Activated T-cell treated with anti-CD3 and anti-CD28 coated beads, Interleukin-2, amount 50 U/mL, for 72 hours (primary cell): ENCODE measurements at regions not wholly inside any gene's neighbourhood (a gene's known extent, or its start where the extent isn't known, plus 50 kb on each side); places are given as distances from the start of the nearest gene placed in this dataset.
"Not testable (repeated sequence)": the region's sequence is repeated elsewhere in the genome, so short reads cannot be mapped to it uniquely, and the experiment has no call there.

Source experiments
- ATAC-seq, 2 donors: fragments of 150-1000 bp; cut with Tn5 transposase; replicated peaks in 1 of 2; 2 replicates each; pipeline ENCODE4 v1.10.0; 2021; ENCODE audit warnings: moderate library complexity in 2 of 2, mild to moderate bottlenecking in 1 of 2
- DNase-seq, 2 donors: peaks; one replicate each; pipeline ENCODE4 v3.0.0; 2021 to 2022; ENCODE audit warnings: mixed read lengths in 1 of 2
- H3K27ac Mint-ChIP-seq: one replicate; pipeline ENCODE4 v1.8.0; 2022; ENCODE audit warnings: mild to moderate bottlenecking, moderate library complexity, mixed read lengths
- H3K27me3 Mint-ChIP-seq: one replicate; pipeline ENCODE4 v1.8.0; 2022; ENCODE audit warnings: low read depth, mixed read lengths
- H3K36me3 Mint-ChIP-seq, 2 donors: one replicate each; pipeline ENCODE4 v1.8.0; 2022; ENCODE audit warnings: mixed read lengths in 2 of 2, mild to moderate bottlenecking in 1 of 2; ENCODE audit not compliant: insufficient read depth in 2 of 2
- H3K4me1 Mint-ChIP-seq: one replicate; pipeline ENCODE4 v1.8.0; 2022; ENCODE audit warnings: low read depth, mixed read lengths
- H3K4me3 Mint-ChIP-seq, 2 donors: one replicate each; pipeline ENCODE4 v1.8.0; 2022; ENCODE audit warnings: mild to moderate bottlenecking in 2 of 2, mixed read lengths in 2 of 2, moderate library complexity in 2 of 2
- H3K9me3 Mint-ChIP-seq, 2 donors: one replicate each; pipeline ENCODE4 v1.8.0; 2022; ENCODE audit warnings: mixed read lengths in 2 of 2

DNA sequence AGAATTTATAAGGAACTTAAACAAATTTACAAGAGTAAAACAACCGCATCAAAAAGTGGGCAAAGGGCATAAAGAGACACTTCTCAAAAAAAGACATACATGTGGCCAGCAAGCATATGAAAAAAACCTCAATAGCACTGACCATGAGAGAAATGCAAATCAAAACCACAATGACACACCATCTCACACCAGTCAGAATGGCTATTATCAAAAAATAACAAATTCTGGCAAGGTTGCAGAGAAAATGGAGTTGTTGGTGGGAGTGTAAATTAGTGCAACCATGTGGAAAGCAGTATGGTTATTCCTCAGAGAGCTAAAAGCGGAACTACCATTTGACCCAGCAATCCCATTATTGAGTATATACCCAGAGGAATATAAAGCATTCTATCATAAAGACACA, 866.8 kb upstream of the TENM4 start:
- Mint-ChIP-seq H3K9me3 (peaks cover 11 to 12% of the 10 kb centered on the region in 2 donors), H3K27me3 (no peaks in the 10 kb centered on the region), H3K4me3 (no peak overlapping the region), H3K27ac (no peak overlapping the region), H3K36me3 (no peaks in the 10 kb centered on the region), H3K4me1 (no peaks in the 10 kb centered on the region)
- ATAC-seq: no peak
- DNase-seq: no peak

DNA sequence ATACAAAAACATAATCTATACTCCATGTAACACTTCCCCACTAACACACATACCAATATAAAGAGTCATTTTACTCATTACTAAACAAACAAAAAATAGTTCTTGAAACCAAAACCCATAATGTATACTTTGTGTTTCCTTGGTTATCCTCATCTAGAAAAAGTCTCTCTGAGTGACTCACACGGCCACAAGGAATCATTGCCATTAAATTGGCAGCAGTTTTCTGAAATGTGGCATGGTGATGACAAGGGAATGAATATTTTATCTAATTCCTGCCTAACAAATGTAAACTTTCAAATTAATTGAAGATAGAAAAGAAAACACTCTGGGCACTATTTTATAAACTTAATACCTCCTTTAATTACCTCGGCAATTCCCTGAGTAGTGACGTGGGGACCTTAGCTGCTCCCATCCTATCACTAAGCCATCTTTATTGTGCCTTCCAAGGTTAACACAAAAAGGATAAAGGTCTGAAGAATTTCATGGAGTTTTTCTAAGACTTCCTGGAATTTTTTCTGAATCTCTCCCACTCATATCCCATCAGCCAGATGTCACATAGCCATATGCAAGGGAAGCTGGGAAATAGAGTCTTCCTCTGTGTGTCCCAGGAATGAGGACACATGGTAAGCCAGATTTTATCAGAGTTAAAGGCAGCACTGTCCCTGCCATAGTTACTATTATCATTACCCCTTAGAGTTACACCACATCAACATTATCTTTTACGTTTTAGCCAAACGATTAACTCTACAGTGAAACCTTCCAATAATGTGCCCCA, 857.2 kb upstream of the TENM4 start:
- Mint-ChIP-seq H3K4me3 (no peak overlapping the region), H3K27ac (no peak overlapping the region), H3K9me3 (peaks cover 4 to 7% of the 10 kb centered on the region in 2 donors), H3K36me3 (no peaks in the 10 kb centered on the region), H3K4me1 (no peaks in the 10 kb centered on the region), H3K27me3 (no peaks in the 10 kb centered on the region)
- ATAC-seq (no peak), DNase-seq (no peak)

GRCh38 chr11:80293293-80293692, 852.5 kb upstream of the TENM4 start:
- no peaks in the 10 kb centered on the region for H3K36me3 Mint-ChIP-seq
- H3K27me3 Mint-ChIP-seq: no peaks in the 10 kb centered on the region
- H3K4me1 Mint-ChIP-seq: no peaks in the 10 kb centered on the region
- ATAC-seq (no peak), DNase-seq (no peak)
- H3K27ac Mint-ChIP-seq: no peak overlapping the region
- peaks cover 4 to 7% of the 10 kb centered on the region in 2 donors for H3K9me3 Mint-ChIP-seq
- H3K4me3 Mint-ChIP-seq: no peak overlapping the region

DNA sequence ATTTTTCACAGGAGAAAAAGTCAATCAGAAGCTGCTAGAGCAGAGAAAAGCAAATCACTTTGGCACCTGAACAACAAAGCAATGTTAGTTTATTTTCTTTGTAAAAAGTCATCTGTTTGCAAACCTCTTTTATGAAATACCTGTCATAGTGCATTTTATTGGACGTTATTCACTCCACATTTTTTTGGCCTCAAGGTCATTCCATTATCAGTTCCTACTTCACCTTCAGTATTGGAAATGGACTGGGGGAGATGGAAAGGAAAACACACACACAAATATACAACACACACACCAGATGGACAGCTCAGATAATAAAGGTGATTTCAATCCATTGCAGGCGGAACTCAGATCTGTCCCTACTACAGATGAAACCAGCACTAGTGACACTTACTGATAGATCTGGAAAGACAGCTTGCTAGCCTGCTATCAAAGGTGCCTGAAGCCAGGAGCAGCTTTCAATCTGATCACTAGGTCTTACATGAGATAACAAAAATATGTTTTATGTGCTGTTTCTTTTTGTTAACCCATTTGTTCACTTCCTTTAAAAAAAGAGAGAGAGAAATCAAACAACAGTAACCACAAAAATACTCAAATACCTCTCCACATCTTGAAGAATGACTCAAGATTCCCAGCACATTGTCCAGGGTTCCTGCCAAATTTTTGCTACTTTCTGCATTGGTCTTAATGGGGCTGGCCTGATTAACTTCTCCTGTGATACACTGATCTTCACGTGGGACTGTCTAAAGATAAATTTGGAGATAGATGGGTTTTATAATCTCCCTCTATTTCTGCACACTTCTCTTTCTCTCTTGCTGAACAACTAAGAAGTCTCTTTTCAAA, 844.3 kb upstream of the TENM4 start:
- no peak for ATAC-seq
- Mint-ChIP-seq H3K9me3 (peaks cover 10 to 12% of the 10 kb centered on the region in 2 donors), H3K36me3 (no peaks in the 10 kb centered on the region), H3K27ac (no peak overlapping the region), H3K4me1 (no peaks in the 10 kb centered on the region), H3K27me3 (no peaks in the 10 kb centered on the region), H3K4me3 (no peak overlapping the region)
- no peak for DNase-seq

- ATAC-seq (no peak), DNase-seq (no peak)
- Mint-ChIP-seq H3K9me3 (peaks cover 9 to 10% of the 10 kb centered on the region in 2 donors), H3K27ac (no peak overlapping the region), H3K4me1 (no peaks in the 10 kb centered on the region), H3K4me3 (no peak overlapping the region), H3K27me3 (no peaks in the 10 kb centered on the region), H3K36me3 (no peaks in the 10 kb centered on the region)
Observed at GRCh38 chr11:80282643-80283042, 841.8 kb upstream of the TENM4 start.

DNA sequence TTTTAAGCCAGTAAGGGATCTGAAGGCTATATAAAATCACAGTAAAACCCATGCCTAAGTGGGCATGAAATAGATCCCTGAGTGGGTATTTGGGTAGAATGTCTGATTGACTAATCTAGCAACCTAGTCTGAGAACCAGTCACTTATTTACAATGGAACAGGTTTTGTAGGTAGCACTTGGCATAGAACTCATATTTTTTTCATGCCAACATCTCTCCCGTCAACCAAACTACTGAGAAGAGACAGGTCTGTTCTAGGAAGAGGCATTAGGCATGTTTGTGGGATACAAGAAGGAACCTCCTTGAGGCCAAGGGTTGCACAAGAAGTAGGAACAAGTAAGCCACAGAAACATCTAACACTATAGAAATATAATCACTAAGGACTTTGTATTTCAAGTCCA, 840.4 kb upstream of the TENM4 start:
- Mint-ChIP-seq H3K4me1 (no peaks in the 10 kb centered on the region), H3K27ac (no peak overlapping the region), H3K4me3 (no peak overlapping the region), H3K9me3 (peaks cover 9 to 10% of the 10 kb centered on the region in 2 donors), H3K27me3 (no peaks in the 10 kb centered on the region), H3K36me3 (no peaks in the 10 kb centered on the region)
- ATAC-seq (no peak), DNase-seq (no peak)

DNA sequence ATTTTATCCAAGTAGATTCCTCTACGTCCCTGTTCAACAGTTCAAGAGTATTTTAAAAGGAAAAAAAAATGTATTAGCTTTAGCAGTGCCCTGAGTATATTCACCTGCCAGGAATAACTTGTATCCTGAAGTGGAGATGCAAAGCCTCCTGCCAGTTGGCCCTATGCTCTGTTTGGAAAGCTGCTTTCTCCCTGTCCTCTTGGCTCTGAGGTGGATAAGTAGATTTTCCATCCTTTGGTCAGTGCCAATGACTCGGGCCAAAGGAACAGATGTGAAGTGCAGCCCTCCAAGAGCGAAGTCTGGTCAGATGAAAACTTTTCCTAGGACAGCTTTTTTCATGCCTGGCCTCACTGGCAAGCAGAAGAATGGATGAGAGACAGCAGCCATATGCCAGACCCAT, 839.9 kb upstream of the TENM4 start:
- Mint-ChIP-seq H3K27me3 (no peaks in the 10 kb centered on the region), H3K4me1 (no peaks in the 10 kb centered on the region), H3K9me3 (peaks cover 9 to 10% of the 10 kb centered on the region in 2 donors), H3K4me3 (no peak overlapping the region), H3K36me3 (no peaks in the 10 kb centered on the region), H3K27ac (no peak overlapping the region)
- DNase-seq (no peak), ATAC-seq (no peak)

DNA sequence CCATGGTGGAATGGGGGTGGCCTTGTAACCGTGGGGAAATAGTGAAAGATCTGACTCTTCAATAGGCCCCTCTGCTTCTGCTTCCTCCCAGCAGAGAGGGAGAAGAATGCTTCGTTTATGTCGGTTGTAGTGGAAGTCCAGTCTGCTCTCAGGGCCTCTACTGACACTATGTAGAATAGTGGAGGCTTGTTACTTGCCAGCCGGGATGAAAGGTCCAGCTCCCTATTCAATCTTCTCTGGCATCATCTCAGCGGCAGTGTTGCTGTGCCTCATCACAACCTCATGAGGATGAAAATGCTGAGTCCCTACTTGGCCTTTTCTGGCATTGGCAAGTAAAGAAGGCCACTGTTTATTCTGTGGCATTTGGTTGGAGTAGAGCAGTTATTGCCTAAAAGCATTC, 820.9 kb upstream of the TENM4 start:
- Mint-ChIP-seq H3K27ac (no peak overlapping the region), H3K27me3 (no peaks in the 10 kb centered on the region), H3K4me3 (no peak overlapping the region), H3K36me3 (peaks cover 0 to 2% of the 10 kb centered on the region in 2 donors), H3K9me3 (peaks cover 4 to 10% of the 10 kb centered on the region in 2 donors), H3K4me1 (no peaks in the 10 kb centered on the region)
- DNase-seq (no peak), ATAC-seq (no peak)

DNA sequence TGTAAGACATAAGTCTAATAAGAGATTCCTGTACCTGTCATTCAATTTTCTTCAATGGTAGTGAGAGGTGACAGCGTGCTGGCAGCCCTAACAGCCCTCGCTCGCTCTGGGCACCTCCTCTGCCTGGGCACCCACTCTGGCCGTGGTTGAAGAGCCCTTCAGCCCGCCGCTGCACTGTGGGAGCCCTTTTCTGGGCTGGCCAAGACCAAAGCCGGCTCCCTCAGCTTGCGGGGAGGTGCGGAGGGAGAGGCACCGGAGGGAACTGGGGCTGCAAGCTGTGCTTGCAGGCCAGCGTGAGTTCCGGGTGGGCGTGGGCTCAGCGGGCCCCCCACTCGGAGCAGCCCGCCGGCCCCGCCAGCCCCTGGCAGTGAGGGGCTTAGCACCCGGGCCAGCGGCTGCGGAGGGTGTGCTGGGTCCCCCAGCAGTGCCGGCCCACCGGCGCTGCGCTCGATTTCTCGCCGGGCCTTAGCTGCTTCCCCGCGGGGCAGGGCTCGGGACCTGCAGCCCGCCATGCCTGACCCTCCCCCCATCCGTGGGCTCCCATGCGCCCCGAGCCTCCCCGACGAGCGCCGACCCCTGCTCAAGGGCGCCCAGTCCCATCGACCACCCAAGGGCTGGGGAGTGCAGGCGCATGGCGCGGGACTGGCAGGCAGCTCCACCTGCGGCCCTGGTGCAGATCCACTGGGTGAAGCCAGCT, 816.6 kb upstream of the TENM4 start:
- not testable (repeated sequence) for ATAC-seq, H3K4me1 Mint-ChIP-seq, H3K27me3 Mint-ChIP-seq, H3K4me3 Mint-ChIP-seq, DNase-seq, H3K36me3 Mint-ChIP-seq, H3K27ac Mint-ChIP-seq
- peaks cover 4 to 11% of the 10 kb centered on the region in 2 donors for H3K9me3 Mint-ChIP-seq

DNA sequence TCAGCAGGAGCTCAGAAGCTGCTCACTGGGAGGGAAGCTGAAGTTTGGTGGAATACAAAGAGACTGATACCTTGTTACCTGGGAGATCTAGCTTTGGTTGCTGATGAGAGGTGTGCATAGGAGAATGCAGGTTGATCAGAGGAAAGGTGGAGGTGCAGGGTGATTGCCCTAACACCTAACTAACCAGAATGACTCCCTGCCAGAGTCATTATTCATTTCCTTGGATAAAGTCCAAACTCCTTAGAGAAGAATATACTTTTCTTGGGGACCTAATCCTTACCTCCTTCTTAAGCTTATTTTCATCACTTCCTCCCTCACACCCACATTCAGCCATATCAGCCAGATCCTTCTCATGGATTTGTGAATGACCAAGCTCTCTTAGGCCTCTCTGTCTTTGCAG, 814.2 kb upstream of the TENM4 start:
- Mint-ChIP-seq H3K36me3 (peaks cover 0 to 2% of the 10 kb centered on the region in 2 donors), H3K4me3 (no peak overlapping the region)

DNA sequence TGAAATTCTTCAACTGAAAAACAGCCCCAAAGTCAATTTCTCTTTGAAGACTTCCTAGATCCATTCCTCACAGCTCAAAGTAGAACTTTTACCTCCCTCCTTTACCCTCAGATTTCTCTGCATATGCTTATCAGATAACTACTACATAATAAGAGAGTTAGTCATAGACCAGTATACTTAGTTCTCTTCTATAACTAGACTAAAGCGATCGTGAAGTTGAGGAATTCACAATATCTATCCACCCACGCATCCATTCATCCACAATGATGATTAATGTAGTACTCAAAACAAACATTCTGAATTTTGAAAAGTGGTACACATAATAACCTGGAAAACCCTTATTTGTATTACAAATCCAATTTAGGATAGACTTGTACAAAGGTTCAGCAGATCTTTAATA, 800.9 kb upstream of the TENM4 start:
- DNase-seq (no peak), ATAC-seq (no peak)
- Mint-ChIP-seq H3K27me3 (no peaks in the 10 kb centered on the region), H3K27ac (no peak overlapping the region), H3K4me3 (no peak overlapping the region), H3K4me1 (no peaks in the 10 kb centered on the region), H3K9me3 (peaks cover 25 to 27% of the 10 kb centered on the region in 2 donors), H3K36me3 (peaks cover 3 to 4% of the 10 kb centered on the region in 2 donors)

More for the DNA sequence above, 814.2 kb upstream of the TENM4 start:
- Mint-ChIP-seq H3K4me1 (no peaks in the 10 kb centered on the region), H3K27ac (no peak overlapping the region), H3K9me3 (peaks cover 9 to 14% of the 10 kb centered on the region in 2 donors), H3K27me3 (no peaks in the 10 kb centered on the region)
- DNase-seq (no peak), ATAC-seq (no peak)

- ATAC-seq (no peak), DNase-seq (no peak)
- Mint-ChIP-seq H3K27me3 (no peaks in the 10 kb centered on the region), H3K9me3 (peaks cover 18 to 24% of the 10 kb centered on the region in 2 donors), H3K36me3 (peaks cover 3 to 4% of the 10 kb centered on the region in 2 donors), H3K4me1 (no peaks in the 10 kb centered on the region), H3K27ac (no peak overlapping the region), H3K4me3 (no peak overlapping the region)
Observed at GRCh38 chr11:80240245-80240644, 799.4 kb upstream of the TENM4 start.

DNA sequence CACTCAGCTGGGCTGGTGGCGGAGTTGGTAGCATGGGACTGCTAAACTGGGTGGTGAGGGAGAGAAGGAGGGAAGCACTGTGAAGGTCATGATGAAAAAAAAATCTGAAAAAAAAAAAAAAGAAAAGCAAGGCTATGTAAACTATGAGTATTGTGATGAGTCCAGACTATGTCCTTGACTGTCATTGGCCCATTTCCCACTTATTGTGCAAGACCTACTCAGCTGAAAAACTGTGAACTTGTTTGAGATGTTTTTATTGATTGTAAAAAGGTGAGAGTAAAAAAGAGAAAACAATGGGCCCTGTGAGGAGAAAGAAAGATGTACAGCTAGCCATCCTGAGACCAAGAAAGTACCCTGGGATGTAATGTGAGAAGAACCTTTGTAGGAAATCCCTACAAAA, 798.4 kb upstream of the TENM4 start:
- Mint-ChIP-seq H3K36me3 (peaks cover 3 to 4% of the 10 kb centered on the region in 2 donors), H3K9me3 (peaks cover 16 to 24% of the 10 kb centered on the region in 2 donors), H3K4me1 (no peaks in the 10 kb centered on the region), H3K27me3 (no peaks in the 10 kb centered on the region), H3K4me3 (no peak overlapping the region), H3K27ac (no peak overlapping the region)
- no peak for DNase-seq
- ATAC-seq: no peak
